ENCODE measurements at regions not wholly inside any gene's neighbourhood (a gene's known extent, or its start where the extent isn't known, plus 50 kb on each side); places are given as distances from the start of the nearest gene placed in this dataset.
"Not testable (repeated sequence)": the region's sequence is repeated elsewhere in the genome, so short reads cannot be mapped to it uniquely, and the experiment has no call there.

- H3K4me3 ChIP-seq (ENCODE audit: low read length): no peak overlapping the region
- no peak for TF ChIP-seq CTCF (conservative IDR thresholded peaks at IDR 0.05; ENCODE audit: low read length)
- DNase-seq (ENCODE audit: low read depth): no peak
Observed at GRCh38 chr2:150120326-150120955, 367.0 kb downstream of the RND3 start.

GRCh38 chr2:150119819-150120218 is 367.6 kb downstream of the RND3 start:
- TF ChIP-seq CTCF (conservative IDR thresholded peaks at IDR 0.05; ENCODE audit: low read length): no peak
- no peak for DNase-seq (ENCODE audit: low read depth)
- H3K4me3 ChIP-seq (ENCODE audit: low read length): no peak overlapping the region

GRCh38 chr2:150114089-150114488 is 373.4 kb downstream of the RND3 start:
- not testable (repeated sequence) for H3K4me3 ChIP-seq (ENCODE audit: low read length); DNase-seq (ENCODE audit: low read depth)

- H3K4me3 ChIP-seq (ENCODE audit: low read length): no peak overlapping the region
- no peak for TF ChIP-seq CTCF (conservative IDR thresholded peaks at IDR 0.05; ENCODE audit: low read length)
- no peak for DNase-seq (ENCODE audit: low read depth)
Observed at GRCh38 chr2:150110548-150110947, 376.9 kb downstream of the RND3 start.

- DNase-seq (ENCODE audit: low read depth): no peak
- TF ChIP-seq CTCF (conservative IDR thresholded peaks at IDR 0.05; ENCODE audit: low read length): no peak
- no peak overlapping the region for H3K4me3 ChIP-seq (ENCODE audit: low read length)
Observed at GRCh38 chr2:150109912-150110311, 377.6 kb downstream of the RND3 start.

GRCh38 chr2:150109028-150109427 is 378.4 kb downstream of the RND3 start:
- DNase-seq (ENCODE audit: low read depth): no peak
- TF ChIP-seq CTCF (conservative IDR thresholded peaks at IDR 0.05; ENCODE audit: low read length): no peak
- no peak overlapping the region for H3K4me3 ChIP-seq (ENCODE audit: low read length)

- no peak for TF ChIP-seq CTCF (conservative IDR thresholded peaks at IDR 0.05; ENCODE audit: low read length)
- no peak for DNase-seq (ENCODE audit: low read depth)
- no peak overlapping the region for H3K4me3 ChIP-seq (ENCODE audit: low read length)
Observed at GRCh38 chr2:150107816-150108215, 379.7 kb downstream of the RND3 start.

- no peak for TF ChIP-seq CTCF (conservative IDR thresholded peaks at IDR 0.05; ENCODE audit: low read length)
- DNase-seq (ENCODE audit: low read depth): no peak
- no peak overlapping the region for H3K4me3 ChIP-seq (ENCODE audit: low read length)
Observed at GRCh38 chr2:150107170-150107569, 380.3 kb downstream of the RND3 start.

Data from AG10803 (cell line).